ENCODE measurements at regions not wholly inside any gene's neighbourhood (a gene's known extent, or its start where the extent isn't known, plus 50 kb on each side); places are given as distances from the start of the nearest gene placed in this dataset.
"Not testable (repeated sequence)": the region's sequence is repeated elsewhere in the genome, so short reads cannot be mapped to it uniquely, and the experiment has no call there.

DNA sequence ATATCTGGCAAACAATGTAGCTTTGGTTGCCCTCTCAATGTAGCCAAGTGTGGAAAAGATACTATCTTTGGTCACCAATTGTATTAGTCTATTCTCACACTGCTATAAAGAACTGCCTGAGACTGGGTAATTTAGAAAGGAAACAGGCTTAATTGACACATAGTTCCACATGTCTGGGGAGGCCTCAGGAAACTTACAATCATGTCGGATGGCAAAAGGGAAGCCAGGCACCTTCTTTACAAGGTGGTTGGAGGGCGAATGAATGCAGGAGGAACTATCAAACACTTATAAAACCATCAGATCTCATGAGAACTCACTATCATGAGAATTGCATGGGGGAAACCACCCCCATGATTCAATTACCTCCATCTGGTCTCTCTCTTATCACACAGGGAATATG, 133.1 kb upstream of the TBCA start:
- DNase-seq (ENCODE audit: low spot score): no peak

DNA sequence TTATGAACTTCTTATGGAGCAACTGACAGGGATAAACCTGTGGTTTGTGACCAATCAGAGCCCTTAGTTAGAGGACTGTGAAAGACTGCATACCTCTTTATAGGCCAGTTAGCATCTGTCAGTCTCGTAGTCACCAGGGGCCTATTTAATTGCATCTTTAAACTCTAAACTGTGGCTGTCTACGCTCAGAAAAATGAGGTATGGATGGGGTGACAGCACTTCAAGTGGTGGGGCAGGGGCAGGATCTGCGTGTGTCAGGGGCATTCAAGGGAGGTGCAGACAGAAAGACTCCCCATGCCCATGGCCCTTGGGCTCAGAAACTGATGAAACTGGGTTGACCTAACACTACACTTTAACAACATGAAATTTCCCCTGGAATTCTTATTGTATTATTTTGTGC, 132.6 kb upstream of the TBCA start:
- DNase-seq (ENCODE audit: low spot score): no peak

DNA sequence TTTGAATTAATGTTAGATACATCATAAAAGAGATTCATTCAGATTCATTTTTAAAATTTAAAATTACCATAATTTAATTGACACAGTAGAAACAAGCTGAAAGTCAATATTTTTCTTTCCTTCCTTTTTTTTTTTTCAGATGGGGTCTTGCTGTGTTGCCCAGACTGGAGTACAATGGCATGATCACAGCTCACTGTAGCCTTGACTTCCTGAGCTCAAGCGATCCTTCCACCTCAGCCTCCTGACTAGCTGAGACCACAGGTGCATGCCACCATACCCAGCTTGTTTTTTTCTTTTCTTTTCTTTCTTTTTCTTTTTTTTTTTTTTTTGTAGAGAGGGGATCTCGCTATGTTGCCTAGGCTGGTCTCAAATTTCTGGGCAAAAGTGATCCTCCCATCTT, 131.6 kb upstream of the TBCA start:
- no peak for DNase-seq (ENCODE audit: low spot score)

DNA sequence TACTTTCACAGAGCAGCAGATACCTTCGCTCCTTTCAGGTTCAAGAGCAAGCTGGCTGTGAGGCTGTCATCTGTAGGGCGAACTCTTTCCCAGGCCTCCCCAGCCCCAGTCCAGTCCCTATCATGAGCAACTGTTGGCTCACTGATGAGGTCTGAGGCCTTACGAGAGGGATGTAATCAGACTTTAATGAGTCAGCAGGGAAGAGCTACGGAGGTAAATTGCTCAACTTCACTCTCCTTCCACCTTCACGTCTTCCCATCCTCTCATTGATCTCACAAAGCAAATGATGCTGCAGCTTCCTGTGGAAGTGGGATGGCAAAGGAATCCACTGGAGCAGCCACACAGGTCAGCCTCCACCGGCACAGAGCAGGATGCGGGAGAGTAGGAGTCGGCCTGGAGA, 130.7 kb upstream of the TBCA start:
- DNase-seq (ENCODE audit: low spot score): no peak

DNA sequence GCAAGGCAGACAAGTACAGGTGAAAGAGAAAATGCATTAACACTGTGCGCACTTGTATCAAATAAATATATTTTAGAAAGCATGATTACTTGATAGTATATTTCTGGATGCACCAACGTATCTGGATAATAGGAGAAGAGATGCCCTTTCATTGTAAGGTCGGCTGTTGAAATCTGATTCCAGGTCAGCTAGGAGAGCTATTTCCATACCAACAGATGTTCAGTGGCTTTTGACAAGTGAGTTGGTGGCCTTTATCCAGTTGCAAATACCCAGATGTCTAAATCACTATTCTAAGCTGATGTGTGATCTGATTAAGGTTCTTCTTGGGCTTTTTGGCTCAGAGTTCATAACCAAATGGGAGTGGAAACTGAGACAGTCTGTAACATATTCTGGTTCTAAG, 128.2 kb upstream of the TBCA start:
- DNase-seq (ENCODE audit: low spot score): no peak

DNA sequence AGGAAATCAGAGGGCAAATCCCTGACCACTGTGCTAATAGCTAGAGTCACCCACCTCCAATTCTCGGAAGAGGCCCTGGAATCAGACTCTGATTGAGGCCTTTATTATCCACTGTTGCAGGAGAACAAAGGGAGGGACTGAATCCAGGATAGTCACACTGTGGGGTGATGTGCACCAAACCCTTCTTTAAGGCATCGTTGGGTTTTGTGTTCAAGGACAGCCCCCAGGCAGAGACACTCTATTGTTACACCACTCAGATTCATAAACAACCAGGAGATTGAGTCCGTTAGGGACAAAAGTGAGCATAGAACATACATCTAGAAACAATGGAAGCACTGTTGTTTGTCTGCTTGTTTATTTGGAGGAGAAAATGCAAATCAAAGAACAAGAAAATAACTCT, 124.6 kb upstream of the TBCA start:
- DNase-seq (ENCODE audit: low spot score): no peak

- no peak for DNase-seq (ENCODE audit: low spot score)
Measured at GRCh38 chr5:77898385-77898784, 122.2 kb upstream of the TBCA start.

- no peak for DNase-seq (ENCODE audit: low spot score)
Measured at GRCh38 chr5:77896338-77896737, 120.2 kb upstream of the TBCA start.

DNA sequence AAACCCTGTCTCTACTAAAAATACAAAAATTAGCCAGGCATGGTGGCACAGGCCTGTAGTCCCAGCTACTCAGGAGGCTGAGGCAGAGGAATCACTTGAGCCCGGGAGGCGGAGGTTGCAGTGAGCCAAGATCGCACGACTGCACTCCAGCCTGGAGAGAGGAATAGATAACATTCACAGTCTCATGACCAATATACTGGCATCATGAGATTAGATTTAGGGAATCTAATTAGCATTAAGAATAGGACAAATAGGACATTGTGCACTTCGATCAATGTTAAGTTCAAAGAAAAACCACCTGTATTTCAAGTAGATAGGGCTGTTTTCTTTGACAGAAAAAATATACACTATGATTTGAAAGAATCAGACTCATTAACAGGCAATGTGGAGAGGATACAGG, 118.0 kb upstream of the TBCA start:
- DNase-seq (ENCODE audit: low spot score): not testable (repeated sequence)

GRCh38 chr5:77893225-77893860, 117.2 kb upstream of the TBCA start:
- no peak for DNase-seq (ENCODE audit: low spot score)

DNA sequence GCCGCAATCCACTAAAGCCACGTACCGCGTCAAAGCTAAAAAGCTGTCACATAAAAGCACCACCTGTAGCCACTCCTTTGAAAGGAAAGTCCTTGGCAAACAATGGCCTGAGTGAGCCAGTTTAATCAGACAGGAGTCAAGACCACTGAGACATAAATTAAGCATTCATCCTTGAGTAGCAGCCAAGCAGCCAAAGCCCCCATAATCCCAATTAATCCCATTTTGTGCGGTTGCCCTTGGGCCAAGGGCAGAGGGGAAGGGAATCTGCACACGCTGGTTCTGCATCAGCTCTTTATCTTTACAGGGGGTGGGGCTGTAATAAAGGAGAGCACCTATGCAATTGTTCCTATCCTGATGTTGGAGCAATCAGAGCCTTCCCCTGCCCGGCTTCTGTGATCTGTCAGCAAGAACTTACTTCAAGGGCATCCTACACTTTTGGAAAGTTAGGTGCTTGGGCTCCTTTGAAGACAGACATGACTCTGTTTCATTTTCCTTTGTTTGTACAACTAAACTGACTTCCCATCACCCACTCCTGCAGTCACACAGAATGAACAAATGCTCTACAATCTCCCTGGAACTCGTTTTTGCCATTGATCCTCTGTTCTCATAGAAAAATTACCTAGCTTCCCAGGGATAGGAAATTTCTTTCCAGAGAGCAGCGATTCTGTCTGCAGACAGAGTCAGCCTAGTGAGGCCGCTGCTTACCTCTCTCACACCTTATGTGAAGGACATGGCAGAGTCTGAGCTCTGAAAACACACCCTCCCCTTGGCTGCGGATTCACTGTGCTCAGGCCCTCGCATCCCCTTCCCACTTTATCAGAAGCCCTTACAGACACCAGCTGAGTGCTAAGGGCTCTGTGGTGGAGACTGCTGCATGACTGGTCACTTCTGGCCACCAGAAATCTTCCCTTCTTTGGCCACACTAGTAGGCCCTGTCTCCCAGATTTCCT, 116.2 kb upstream of the TBCA start:
- no peak for DNase-seq (ENCODE audit: low spot score)

GRCh38 chr5:77885519-77885918, 109.4 kb upstream of the TBCA start:
- DNase-seq (ENCODE audit: low spot score): no peak

DNA sequence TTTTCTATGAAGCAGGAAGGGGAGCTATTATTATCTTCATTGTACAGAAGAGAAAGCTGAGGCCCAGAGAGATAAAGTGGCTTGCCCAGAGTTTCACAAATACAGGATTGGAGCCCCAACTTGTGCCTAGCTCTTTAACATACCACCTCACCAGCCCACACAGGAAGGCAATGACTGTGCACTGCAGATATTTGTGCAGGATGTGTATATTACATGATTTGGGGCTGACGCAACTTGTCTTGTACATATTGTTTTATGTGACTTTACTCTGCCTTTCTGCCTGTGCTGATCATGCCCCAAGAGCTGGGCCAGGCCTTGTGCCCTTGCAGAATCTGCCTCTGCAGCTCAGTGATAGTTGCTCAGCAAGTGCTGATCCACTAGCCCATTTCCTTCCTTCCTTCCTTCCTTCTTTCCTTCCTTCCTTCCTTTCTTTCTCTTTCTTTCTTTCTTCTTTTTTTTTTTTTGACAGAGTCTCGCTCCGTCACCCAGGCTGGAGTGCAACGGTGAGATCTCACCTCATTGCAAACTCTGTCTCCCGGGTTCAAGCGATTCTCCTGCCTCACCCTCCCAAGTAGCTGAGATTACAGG, 106.6 kb upstream of the TBCA start:
- no peak for DNase-seq (ENCODE audit: low spot score)

- no peak for DNase-seq (ENCODE audit: low spot score)
Measured at GRCh38 chr5:77881528-77881927, 105.4 kb upstream of the TBCA start.

DNA sequence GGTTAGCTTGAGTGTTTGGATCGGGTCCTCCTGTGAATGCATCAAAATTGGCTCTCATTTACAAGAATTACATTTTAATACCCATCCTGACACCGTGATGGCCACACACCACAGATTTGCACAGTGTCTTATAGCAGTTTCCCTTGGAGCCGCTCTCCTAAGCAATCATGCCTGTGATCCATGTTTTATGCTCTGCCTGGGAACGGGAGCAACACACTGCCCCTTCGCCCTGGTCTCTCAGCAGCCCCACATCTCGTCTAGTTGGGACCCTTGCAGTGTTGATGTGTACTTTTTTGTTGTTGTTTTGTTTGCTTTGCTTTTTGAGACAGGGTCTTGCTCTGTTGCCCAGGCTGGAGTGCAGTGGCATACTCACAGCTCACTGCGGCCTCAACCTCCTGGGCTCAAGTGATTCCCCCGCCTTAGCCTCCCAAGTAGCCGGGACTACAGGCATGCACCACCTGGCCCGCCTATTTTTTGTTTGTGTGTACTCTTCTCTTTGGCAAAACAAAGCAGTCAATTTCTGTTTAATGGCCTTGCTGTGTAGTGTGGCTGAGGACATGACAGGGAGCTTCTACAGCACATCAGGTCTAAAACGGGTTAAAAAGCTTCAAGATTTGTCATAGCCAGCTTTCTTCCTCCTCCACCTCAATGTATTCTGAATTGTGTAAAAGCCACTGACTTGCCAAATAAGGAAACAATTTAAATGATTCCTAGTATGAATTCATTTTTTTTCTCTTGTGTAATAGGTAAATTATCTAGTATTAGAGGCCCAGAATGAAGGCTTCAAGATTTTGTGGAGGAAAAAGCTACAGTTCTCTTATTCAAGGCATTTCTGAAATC, 101.6 kb upstream of the TBCA start:
- DNase-seq (ENCODE audit: low spot score): no peak

GRCh38 chr5:77876862-77877502, 100.8 kb upstream of the TBCA start:
- DNase-seq (ENCODE audit: low spot score): no peak

GRCh38 chr5:77876316-77876715, 100.2 kb upstream of the TBCA start:
- DNase-seq (ENCODE audit: low spot score): no peak

DNA sequence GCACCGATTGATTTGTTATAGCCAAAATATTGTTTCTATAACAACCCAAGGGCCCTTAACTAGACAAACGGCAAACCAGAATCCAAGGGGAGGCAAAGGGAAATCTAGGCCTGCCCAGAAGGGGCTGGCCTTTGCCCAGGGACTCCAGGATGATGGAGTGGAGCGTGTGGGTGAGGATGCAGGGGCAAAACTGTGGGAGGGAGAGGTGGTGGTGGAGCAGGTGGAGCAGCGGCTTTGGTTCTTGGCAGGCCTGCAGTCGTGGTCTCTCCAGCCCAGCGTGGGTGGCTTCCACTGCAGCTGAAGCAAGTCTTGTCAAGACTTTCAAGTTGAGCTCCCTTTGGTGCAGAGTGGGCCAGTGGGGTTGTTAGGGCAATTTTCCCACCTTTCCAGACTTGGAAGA, 98.6 kb upstream of the TBCA start:
- no peak for DNase-seq (ENCODE audit: low spot score)

- DNase-seq (ENCODE audit: low spot score): no peak
Measured at GRCh38 chr5:77873239-77873638, 97.1 kb upstream of the TBCA start.

GRCh38 chr5:77871946-77872345, 95.8 kb upstream of the TBCA start:
- no peak for DNase-seq (ENCODE audit: low spot score)

DNA sequence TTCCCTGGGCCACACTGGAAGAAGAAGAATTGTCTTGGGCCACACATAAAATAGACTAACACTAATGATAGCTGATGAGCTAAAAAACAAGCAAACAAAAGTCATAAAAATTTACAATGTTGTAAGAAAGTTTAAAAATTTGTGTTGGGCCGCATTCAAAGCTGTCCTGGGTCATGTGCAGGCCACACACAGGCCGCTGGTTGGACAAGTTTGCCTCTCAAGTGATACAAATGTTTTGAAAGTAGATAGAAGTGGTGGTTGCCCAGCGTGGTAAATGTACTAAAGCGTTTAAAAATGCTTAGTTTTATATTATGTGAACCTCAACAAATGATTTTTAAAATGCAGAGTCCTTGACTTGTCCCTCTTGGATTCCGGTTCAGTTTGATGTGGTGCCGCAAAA, 94.9 kb upstream of the TBCA start:
- no peak for DNase-seq (ENCODE audit: low spot score)
